BLaER1 treated with 17β-estradiol and CSF1 and Interleukin-3, amounts not matched to agents 10 nM and 100 nM (cell line): ENCODE measurements at regions not wholly inside any gene's neighbourhood (a gene's known extent, or its start where the extent isn't known, plus 50 kb on each side); places are given as distances from the start of the nearest gene placed in this dataset.
A peak's percentile ranks its signal among the peaks of the same experiment; 100 is the strongest.

ENCODE experiments used
- H3K27ac ChIP-seq, 11 experiments: shearing (Covaris generic); formaldehyde crosslinking; 2 replicates each; pipeline ENCODE4 v1.8.1; 2022
- H3K27me3 ChIP-seq, 11 experiments: shearing (Covaris generic); formaldehyde crosslinking; 2 replicates each; pipeline ENCODE4 v1.8.1; 2022
- H3K36me3 ChIP-seq, 11 experiments: shearing (Covaris generic); formaldehyde crosslinking; 2 replicates each; pipeline ENCODE4 v1.8.1; 2022
- H3K4me1 ChIP-seq, 10 experiments: shearing (Covaris generic); formaldehyde crosslinking; 2 replicates each; pipeline ENCODE4 v1.8.1; 2022
- H3K4me2 ChIP-seq, 11 experiments: shearing (Covaris generic); formaldehyde crosslinking; 2 replicates each; pipeline ENCODE4 v1.8.1; 2022
- H3K4me3 ChIP-seq, 10 experiments: shearing (Covaris generic); formaldehyde crosslinking; 2 replicates each; pipeline ENCODE4 v1.8.1; 2022
- H3K9ac ChIP-seq, 11 experiments: shearing (Covaris generic); formaldehyde crosslinking; 2 replicates each; pipeline ENCODE4 v1.8.1; 2022
- H3K9me3 ChIP-seq, 11 experiments: shearing (Covaris generic); formaldehyde crosslinking; replicated peaks in 1 of 11; 2 replicates each; pipeline ENCODE4 v1.8.1; 2022
- H4K20me1 ChIP-seq, 11 experiments: shearing (Covaris generic); formaldehyde crosslinking; 2 replicates each; pipeline ENCODE4 v1.8.1; 2022
- Cebpa-rat ChIP-seq, 11 experiments: shearing (Covaris generic); IDR thresholded peaks; 2 replicates each; pipeline ENCODE4 v1.8.1; 2022

DNA sequence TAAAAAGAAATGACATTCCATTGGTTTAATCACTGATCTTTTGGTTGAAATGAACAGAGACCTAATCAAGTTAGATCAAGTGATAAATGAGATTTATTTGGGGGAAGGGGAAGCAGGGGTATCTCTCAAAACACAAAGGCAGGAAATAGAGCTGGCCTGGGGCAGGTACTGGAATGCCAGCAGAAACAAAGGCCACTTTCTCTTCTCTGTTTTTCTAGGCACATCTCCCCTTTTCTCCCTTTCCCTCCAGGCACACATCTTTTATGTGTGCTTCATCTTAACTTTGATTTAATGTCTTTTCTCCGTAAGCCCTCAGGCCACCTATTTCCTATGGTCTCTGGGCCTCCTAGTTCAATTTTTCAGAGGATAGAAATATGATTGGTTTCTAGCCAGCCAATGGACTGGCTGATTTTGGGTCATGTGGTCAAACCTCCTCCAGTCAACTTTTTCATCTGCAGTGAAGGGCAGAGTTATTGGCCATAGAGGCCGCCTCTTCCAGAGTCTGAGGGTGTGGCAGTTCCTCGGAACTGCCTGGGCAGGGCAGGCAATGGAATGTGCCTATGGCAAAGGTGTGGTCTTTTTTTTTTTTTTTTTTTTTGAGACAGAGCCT, 58.9 kb upstream of the FAM136A start:
- Histone ChIP-seq H3K4me3 (no peak overlapping the region), H3K9ac (no peak overlapping the region), H3K27ac (no peak overlapping the region), H4K20me1 (no peaks in the 10 kb centered on the region), H3K4me1 (peaks cover 0 to 19% (median 0%) of the 10 kb centered on the region in 10 experiments; a peak in 6 of 20 replicates), H3K4me2 (no peak overlapping the region), H3K27me3 (no peaks in the 10 kb centered on the region), H3K36me3 (no peaks in the 10 kb centered on the region), H3K9me3 (no peaks in the 10 kb centered on the region)
- no peak for TF ChIP-seq Cebpa-rat (IDR thresholded peaks at IDR 0.05)

GRCh38 chr2:70357684-70358071, 55.8 kb upstream of the FAM136A start:
- Histone ChIP-seq H3K4me3 (no peak overlapping the region), H3K4me1 (peaks cover 0 to 19% (median 0%) of the 10 kb centered on the region in 10 experiments; a peak in 6 of 20 replicates), H3K27ac (no peak overlapping the region), H3K4me2 (peak overlapping the region in 3 of 11 experiments; percentile 16 to 67 (median 36); a peak in 3 of 22 replicates), H3K27me3 (no peaks in the 10 kb centered on the region), H3K9ac (no peak overlapping the region), H3K36me3 (no peaks in the 10 kb centered on the region), H3K9me3 (no peaks in the 10 kb centered on the region), H4K20me1 (no peaks in the 10 kb centered on the region)
- TF ChIP-seq Cebpa-rat (IDR thresholded peaks at IDR 0.05): no peak

- H4K20me1 ChIP-seq: no peaks in the 10 kb centered on the region
- H3K4me2 ChIP-seq: peak overlapping the region in 3 of 11 experiments; percentile 16 to 67 (median 36); a peak in 6 of 22 replicates
- no peak for TF ChIP-seq Cebpa-rat (IDR thresholded peaks at IDR 0.05)
- H3K9me3 ChIP-seq: no peaks in the 10 kb centered on the region
- H3K4me3 ChIP-seq: no peak overlapping the region
- H3K9ac ChIP-seq: no peak overlapping the region
- H3K36me3 ChIP-seq: no peaks in the 10 kb centered on the region
- H3K4me1 ChIP-seq: peaks cover 0 to 19% (median 0%) of the 10 kb centered on the region in 10 experiments; a peak in 6 of 20 replicates
- H3K27me3 ChIP-seq: no peaks in the 10 kb centered on the region
- H3K27ac ChIP-seq: no peak overlapping the region
Observed at GRCh38 chr2:70356941-70357683, 55.2 kb upstream of the FAM136A start.

DNA sequence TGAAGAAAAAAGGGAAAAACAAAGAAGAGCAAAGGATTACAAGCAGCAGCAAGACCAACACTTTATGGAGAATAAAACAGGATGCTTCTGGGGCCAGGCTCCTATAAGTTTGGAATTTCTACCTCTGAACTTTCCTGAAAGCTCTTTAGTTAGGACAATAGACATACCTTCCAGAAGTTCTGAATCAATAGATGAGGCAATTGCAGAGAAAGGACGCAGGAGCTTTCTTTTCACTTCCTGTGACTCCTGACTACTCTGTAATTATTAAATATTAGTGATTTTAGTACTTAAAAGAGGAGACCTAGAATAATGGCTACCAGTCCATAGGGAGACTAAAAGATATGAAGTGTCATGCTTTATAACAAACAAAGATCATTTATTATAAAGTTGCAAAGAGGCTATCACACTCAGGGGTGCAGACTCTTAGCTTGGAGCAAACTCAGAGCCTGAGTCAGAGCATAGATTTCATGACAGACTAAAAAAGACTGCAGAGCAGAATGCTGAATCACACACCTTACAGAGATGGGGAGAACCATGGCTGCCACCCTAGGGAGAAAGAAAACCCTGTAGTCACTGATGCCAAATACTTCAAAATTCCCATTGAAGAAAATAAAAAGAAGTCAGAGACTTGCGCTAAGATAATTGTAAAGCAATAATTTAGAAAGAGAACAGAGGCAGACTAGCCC, 52.5 kb upstream of the FAM136A start:
- Histone ChIP-seq H3K4me2 (no peak overlapping the region), H3K4me3 (no peak overlapping the region), H3K27me3 (no peaks in the 10 kb centered on the region), H3K27ac (no peak overlapping the region), H3K36me3 (no peaks in the 10 kb centered on the region), H3K4me1 (peaks cover 0 to 19% (median 0%) of the 10 kb centered on the region in 10 experiments; a peak in 6 of 20 replicates), H3K9ac (no peak overlapping the region), H3K9me3 (no peaks in the 10 kb centered on the region), H4K20me1 (no peaks in the 10 kb centered on the region)
- no peak for TF ChIP-seq Cebpa-rat (IDR thresholded peaks at IDR 0.05)
